ENCODE measurements at regions not wholly inside any gene's neighbourhood (a gene's known extent, or its start where the extent isn't known, plus 50 kb on each side); places are given as distances from the start of the nearest gene placed in this dataset.

DNA sequence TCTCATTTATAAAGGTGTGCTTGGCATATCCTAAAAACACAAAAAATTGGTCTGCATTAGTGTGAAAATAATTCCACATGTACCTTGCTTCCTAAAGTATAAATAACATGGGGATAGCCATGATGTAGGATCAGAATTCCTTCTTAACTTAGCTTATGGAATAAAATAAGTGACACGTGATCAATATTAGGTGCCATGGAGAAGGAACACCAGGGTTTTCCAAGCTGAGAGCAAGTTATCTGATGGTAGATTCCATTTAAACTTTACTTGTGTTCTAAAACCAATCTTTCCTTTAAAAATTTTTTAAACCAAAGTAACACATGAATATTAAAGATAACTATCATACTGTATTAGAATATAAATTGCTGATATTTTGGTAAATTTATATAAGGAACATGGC lies 300.5 kb downstream of the ZPLD1 start:
- DNase-seq (ENCODE audit: low spot score) (no peak), ATAC-seq (no peak)
- intact Hi-C loops (cut with DNase I): no loop called here

DNA sequence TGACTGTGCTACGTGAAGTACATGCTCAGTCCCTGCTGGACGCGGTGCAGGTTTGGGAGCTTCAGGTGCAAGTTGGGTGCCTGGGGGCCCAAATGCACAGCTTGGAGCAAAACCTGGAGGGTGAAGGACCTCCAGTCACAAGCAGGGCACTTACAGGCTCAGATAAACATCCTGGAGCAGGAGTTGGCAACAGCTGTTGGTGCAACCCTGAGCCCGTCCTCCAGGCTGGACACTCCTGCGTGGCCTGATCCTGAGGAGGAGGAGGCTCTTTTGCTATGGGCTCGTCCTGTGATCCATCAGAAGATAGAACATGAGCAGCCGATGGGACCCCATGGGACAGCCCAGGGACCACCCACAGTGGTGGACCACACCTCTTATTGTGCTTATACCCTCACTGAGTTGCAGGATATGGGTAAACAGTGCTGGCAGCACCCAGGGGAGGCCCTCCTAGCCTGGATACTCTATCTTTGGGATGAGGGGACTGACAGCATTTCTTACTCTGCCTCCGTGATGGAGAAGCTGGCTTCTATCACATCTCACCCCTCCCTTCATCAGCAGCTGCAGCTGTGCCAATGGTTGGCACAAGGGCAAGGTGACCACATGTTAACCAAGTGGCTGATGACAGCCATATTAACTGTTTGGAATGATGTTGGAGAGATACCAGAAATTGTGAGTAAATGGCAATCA lies 301.6 kb downstream of the ZPLD1 start:
- DNase-seq (ENCODE audit: low spot score): no peak
- intact Hi-C loops (cut with DNase I): no loop called here

DNA sequence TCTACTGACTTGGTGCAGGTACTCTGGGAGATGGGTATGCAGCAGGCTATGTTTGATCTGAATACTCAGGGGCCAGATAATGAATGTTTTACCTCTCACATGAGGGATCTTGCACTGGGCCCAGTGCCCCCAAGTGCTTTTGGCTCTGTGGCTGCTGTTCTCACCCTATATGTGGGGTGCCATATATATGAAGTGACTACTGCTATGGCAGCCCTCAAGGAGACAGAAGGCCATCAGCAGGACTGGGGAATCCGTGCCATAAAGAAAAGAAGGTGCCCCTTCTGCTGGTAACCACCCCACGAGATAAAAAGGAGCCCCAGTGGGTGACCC lies 302.1 kb downstream of the ZPLD1 start:
- intact Hi-C loops (cut with DNase I): no loop called here
- ATAC-seq (no peak), DNase-seq (ENCODE audit: low spot score) (no peak)

More for the DNA sequence above, 301.6 kb downstream of the ZPLD1 start:
- no peak for ATAC-seq

DNA sequence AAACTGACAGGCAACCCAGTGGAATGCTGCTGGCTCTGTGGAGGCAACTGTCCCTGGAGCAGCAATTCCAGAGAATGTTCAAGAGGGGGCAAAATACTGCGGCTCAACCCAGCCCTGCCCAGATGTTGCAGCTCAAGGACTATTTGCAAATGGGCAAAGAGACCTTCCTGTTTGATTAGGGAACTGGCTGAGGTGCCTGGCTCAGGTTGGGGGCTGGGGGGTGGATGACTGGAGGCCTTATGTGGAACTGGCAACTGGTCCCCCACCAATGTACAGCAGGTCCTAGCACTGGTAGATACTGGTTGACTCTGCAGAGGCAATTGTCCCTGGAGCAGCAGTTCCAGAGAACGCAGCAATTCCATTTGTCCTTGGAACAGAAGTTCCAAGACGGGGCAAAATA lies 302.5 kb downstream of the ZPLD1 start:
- DNase-seq (ENCODE audit: low spot score) (no peak), ATAC-seq (no peak)
- intact Hi-C loops (cut with DNase I): no loop called here

DNA sequence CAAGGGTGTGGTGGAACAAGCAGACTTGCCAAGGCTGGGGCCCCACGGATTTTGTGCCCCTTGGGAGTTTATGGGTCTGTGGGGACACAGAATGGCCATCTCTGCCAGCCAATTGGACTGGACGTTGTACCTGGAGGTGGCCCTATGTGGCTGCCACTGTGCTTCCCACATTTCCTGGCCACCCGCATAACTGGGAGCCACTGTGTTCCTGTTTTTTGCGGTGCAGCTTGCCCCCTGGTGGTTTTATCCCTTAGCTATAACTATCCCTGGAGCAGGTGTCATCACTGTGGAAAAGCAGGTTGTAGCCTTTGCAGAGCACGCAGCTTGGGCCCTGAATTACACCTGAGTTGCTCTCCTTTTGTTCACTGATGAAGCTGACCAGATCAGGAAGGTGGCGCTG lies 306.3 kb downstream of the ZPLD1 start:
- intact Hi-C loops (cut with DNase I): no loop called here
- no peak for DNase-seq (ENCODE audit: low spot score)
- ATAC-seq: peak; percentile 17

DNA sequence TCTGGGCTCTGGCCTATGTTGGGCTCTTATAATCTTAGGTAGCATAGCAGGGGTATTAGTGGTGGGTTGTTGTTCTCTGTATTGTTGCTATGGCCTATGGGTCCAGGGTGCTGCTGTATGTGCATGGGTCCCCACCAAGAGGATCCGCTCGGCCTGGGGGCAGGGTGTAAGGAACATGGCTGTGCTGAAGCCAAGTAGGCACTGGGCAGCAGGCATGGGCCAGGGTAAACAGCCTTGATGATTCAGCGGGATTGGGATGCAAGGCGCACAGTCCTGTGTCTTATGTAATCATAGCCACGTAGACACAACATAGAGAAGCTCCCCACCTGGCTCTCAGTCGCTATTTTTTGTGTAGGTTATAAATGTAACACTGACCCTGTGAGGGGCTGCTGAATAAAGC lies 306.9 kb downstream of the ZPLD1 start:
- no peak for DNase-seq (ENCODE audit: low spot score)
- intact Hi-C loops (cut with DNase I): no loop called here
- ATAC-seq: no peak

GRCh38 chr3:102745881-102746280 lies 311.1 kb downstream of the ZPLD1 start:
- intact Hi-C loops (cut with DNase I): no loop called here
- DNase-seq (ENCODE audit: low spot score): no peak
- ATAC-seq: no peak

DNA sequence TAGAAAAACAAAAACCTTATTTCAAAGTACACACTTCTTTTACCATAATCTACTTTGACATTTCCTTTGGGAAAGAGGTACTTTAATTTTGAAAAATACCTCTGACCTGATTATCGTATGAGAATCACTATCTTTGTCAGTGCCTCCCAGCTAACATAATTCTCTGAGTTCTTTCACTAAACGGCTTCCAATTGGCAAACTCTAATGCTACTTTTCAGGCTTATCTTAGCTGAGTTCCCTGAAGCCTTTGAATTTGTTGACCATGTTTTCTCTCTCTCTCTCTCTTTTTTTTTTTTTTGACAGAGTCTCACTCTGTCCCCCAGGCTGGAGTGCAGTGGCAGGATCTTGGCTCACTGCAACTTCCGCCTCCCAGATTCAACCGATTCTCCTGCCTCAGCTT lies 312.8 kb downstream of the ZPLD1 start:
- intact Hi-C loops (cut with DNase I): no loop called here
- ATAC-seq: no peak
- DNase-seq (ENCODE audit: low spot score): no peak

GRCh38 chr3:102748646-102749045 lies 313.8 kb downstream of the ZPLD1 start:
- intact Hi-C loops (cut with DNase I): no loop called here
- ATAC-seq: no peak
- DNase-seq (ENCODE audit: low spot score): no peak

DNA sequence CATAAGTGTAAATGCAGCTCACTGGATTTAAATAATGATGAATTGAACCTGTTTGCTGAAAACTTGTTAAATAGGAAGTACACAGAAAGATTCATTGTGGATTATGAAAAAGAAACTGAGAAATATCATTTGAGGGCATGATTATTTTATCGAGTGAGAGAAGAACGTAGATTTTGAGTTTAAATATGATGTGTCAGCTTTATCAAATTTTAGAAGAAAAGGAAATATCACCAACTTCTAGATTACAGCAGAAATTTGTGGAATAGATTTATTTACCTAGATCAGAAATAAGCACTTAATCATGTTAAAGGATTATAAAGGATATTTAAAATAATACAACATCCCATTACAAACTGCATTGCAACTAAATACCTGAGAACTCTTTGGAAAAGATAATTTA lies 315.5 kb downstream of the ZPLD1 start:
- intact Hi-C loops (cut with DNase I): no loop called here
- ATAC-seq (no peak), DNase-seq (ENCODE audit: low spot score) (no peak)

DNA sequence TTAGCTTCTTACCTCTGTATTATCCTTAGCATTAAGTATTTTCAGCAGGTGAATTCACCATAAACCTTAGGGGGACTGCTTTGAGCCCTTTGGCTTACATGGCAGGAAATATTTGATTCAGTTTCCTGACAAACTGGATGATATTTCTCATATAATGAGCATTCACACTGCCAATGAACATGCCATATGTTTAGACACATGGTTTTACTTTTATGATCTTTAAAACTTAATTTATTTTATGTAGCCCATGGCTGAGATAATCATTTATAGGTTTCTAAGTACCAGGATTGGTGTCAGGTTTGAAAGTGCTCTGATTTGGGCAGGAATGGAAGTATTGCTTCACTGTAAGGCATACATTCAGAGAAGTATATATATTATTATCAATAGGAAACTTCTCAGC lies 319.1 kb downstream of the ZPLD1 start:
- no peak for DNase-seq (ENCODE audit: low spot score)
- intact Hi-C loops (cut with DNase I): no loop called here
- no peak for ATAC-seq

- ATAC-seq (no peak), DNase-seq (ENCODE audit: low spot score) (no peak)
- intact Hi-C loops (cut with DNase I): no loop called here
Observed at GRCh38 chr3:102756706-102757105, 321.9 kb downstream of the ZPLD1 start.

- ATAC-seq: no peak
- DNase-seq (ENCODE audit: low spot score): no peak
- intact Hi-C loops (cut with DNase I): no loop called here
Observed at GRCh38 chr3:102757950-102758349, 323.1 kb downstream of the ZPLD1 start.

- intact Hi-C loops (cut with DNase I): no loop called here
- DNase-seq (ENCODE audit: low spot score): no peak
- ATAC-seq: no peak
Observed at GRCh38 chr3:102761766-102762165, 327.0 kb downstream of the ZPLD1 start.

GRCh38 chr3:102790747-102791325 lies 356.0 kb downstream of the ZPLD1 start:
- intact Hi-C loops (cut with DNase I): no loop called here
- DNase-seq (ENCODE audit: low spot score) (no peak), ATAC-seq (no peak)

DNA sequence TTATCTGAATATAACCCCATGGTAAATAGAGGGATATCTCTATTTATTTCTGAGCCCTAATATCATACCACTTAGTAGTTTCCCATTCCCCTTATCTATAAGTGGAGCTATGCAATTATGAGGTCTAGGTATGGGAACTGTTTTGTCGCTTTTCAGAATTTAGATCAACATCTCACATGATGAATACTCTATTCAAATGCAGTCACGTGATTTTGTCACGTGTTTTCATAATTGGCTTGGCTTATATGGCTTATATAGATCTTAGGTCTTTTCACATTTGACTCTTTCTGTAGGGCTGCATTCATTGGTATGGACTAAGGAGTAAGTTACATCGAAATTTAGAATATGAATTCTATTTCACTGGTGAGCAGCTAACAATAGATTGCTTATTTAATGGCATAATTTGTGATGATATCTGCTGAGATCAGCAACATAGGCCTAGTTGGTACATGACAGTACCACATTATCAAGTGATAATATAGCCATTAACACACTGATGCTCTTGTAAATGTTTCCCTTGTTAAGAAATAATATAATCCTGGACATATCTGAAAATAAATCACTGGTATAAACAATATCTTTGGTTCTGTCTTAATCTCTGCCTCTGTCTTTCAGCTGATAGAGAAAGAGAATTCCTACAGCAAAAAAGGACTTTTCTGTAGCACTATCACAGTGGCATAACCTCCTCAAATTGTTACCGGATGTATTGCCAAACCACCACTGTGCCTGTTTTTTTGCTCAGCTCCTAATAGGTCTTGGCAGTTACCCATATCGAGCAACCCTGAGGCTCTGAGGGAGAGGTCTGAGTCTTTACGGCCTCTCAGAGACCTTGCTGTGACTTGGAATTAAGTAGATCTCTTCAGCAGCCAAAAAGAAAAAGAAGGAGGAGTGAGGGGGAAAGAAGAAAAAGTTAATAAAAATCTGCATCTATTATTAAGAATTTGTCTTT lies 357.1 kb downstream of the ZPLD1 start:
- ATAC-seq (no peak), DNase-seq (ENCODE audit: low spot score) (no peak)
- intact Hi-C loops (cut with DNase I): no loop called here

DNA sequence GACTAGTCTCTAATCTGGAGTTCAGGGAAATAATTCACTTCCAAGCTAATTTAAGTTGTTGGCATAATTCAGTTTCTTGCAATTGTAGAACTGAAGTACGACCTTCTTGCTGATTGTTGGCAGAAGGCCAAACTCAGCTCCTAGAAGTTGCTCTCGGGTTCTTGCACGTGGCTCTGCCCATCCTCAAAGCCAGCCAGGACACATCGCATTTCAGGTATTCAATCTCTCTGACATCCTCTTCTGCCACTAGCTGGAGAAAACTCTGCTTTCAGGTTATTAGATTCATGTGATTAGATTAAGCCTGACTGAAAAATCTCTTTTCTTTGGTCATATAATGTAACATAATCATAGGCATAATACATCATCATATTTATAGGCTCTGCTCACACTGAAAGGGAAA lies 362.0 kb downstream of the ZPLD1 start:
- DNase-seq (ENCODE audit: low spot score) (no peak), ATAC-seq (no peak)
- intact Hi-C loops (cut with DNase I): no loop called here

DNA sequence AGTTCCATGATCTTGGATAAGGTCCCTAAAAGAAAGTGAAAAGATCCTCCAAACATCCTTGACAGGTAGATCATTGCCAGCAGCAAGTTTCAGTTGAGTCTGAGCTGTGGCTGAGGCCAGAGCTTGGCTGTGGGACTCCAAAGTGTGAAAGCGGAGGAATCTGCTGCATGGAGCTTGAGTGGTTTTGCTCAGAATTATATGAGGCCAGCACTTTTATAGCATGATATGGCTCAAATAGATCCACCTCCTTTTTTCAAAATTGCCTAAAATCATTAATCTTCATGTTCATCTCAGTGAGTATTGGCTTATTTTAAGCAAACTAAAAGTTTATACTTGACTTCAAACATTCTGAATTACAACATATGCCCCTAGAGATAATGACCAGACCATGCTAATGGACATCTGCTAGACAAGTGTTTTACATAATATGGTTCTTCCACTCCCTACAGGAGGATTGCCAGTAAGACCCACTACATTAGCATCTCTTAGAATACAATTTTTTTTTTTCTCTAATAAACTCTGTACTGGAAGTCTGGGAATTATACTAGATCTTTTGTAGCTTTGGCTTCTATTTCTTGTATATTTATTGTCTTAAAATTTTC lies 368.1 kb downstream of the ZPLD1 start:
- no peak for DNase-seq (ENCODE audit: low spot score)
- no peak for ATAC-seq
- intact Hi-C loops (cut with DNase I): no loop called here

GRCh38 chr3:102810937-102811336 lies 376.1 kb downstream of the ZPLD1 start:
- intact Hi-C loops (cut with DNase I): no loop called here
- DNase-seq (ENCODE audit: low spot score) (no peak), ATAC-seq (no peak)

- no peak for ATAC-seq
- intact Hi-C loops (cut with DNase I): no loop called here
- no peak for DNase-seq (ENCODE audit: low spot score)
Observed at GRCh38 chr3:102826636-102827035, 391.8 kb downstream of the ZPLD1 start.
